RWPE2 (cell line): ENCODE measurements at regions not wholly inside any gene's neighbourhood (a gene's known extent, or its start where the extent isn't known, plus 50 kb on each side); places are given as distances from the start of the nearest gene placed in this dataset.
"Not testable (repeated sequence)": the region's sequence is repeated elsewhere in the genome, so short reads cannot be mapped to it uniquely, and the experiment has no call there.

Experiments
- ATAC-seq: fragments of 200-7000 bp; cut with Tn5 transposase; 3 replicates; pipeline ENCODE4 v1.9.1; 2021; ENCODE audit warnings: low read depth
- DNase-seq: peaks from one replicate; pipeline ENCODE4 v3.0.0-alpha.2; 2020; ENCODE audit warnings: low spot score
- H3K27ac ChIP-seq: fragments of 450-650 bp; 2 replicates; pipeline ENCODE4 v1.5.1; 2017; ENCODE audit warnings: mild to moderate bottlenecking; ENCODE audit not compliant: poor library complexity, severe bottlenecking
- H3K27me3 ChIP-seq: fragments of 250-450 bp; sonication (Bioruptor Pico); 2 replicates; pipeline ENCODE4 v1.5.1; 2021; ENCODE audit warnings: mild to moderate bottlenecking, moderate library complexity; ENCODE audit not compliant: insufficient read depth, poor library complexity, severe bottlenecking
- H3K36me3 ChIP-seq: fragments of 250-450 bp; sonication (Bioruptor Pico); 2 replicates; pipeline ENCODE4 v1.5.1; 2020; ENCODE audit warnings: low read depth, mild to moderate bottlenecking, moderate library complexity
- H3K4me1 ChIP-seq: fragments of 250-450 bp; sonication (Bioruptor Pico); 2 replicates; pipeline ENCODE4 v1.5.1; 2021; ENCODE audit warnings: mild to moderate bottlenecking, moderate library complexity; ENCODE audit not compliant: insufficient read depth, poor library complexity, severe bottlenecking
- H3K4me3 ChIP-seq: fragments of 250-450 bp; sonication (Bioruptor Pico); 2 replicates; pipeline ENCODE4 v1.5.1; 2021; ENCODE audit warnings: mild to moderate bottlenecking, moderate library complexity; ENCODE audit not compliant: severe bottlenecking
- H3K9me3 ChIP-seq: fragments of 250-450 bp; sonication (Bioruptor Pico); 2 replicates; pipeline ENCODE4 v1.5.1; 2021; ENCODE audit warnings: mild to moderate bottlenecking, moderate library complexity; ENCODE audit not compliant: severe bottlenecking
- TF ChIP-seq, protein P1 (sequence below): fragments of 450-650 bp; IDR thresholded peaks from one replicate; pipeline ENCODE4 v1.5.1; 2017; ENCODE audit warnings: mild to moderate bottlenecking, moderate library complexity; ENCODE audit not compliant: poor library complexity, severe bottlenecking

GRCh38 chr6:164345806-164346496, 931.4 kb downstream of the QKI start:
- no peak overlapping the region for H3K27ac ChIP-seq
- DNase-seq (no peak), ATAC-seq (no peak)
- H3K36me3 ChIP-seq: no peaks in the 10 kb centered on the region
- no peak overlapping the region for H3K4me3 ChIP-seq
- TF ChIP-seq, protein P1, sequence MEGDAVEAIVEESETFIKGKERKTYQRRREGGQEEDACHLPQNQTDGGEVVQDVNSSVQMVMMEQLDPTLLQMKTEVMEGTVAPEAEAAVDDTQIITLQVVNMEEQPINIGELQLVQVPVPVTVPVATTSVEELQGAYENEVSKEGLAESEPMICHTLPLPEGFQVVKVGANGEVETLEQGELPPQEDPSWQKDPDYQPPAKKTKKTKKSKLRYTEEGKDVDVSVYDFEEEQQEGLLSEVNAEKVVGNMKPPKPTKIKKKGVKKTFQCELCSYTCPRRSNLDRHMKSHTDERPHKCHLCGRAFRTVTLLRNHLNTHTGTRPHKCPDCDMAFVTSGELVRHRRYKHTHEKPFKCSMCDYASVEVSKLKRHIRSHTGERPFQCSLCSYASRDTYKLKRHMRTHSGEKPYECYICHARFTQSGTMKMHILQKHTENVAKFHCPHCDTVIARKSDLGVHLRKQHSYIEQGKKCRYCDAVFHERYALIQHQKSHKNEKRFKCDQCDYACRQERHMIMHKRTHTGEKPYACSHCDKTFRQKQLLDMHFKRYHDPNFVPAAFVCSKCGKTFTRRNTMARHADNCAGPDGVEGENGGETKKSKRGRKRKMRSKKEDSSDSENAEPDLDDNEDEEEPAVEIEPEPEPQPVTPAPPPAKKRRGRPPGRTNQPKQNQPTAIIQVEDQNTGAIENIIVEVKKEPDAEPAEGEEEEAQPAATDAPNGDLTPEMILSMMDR: no peak
- H3K9me3 ChIP-seq: no peaks in the 10 kb centered on the region
- no peaks in the 10 kb centered on the region for H3K27me3 ChIP-seq
- no peaks in the 10 kb centered on the region for H3K4me1 ChIP-seq

- no peak for DNase-seq
- Histone ChIP-seq H3K4me3 (no peak overlapping the region), H3K4me1 (no peaks in the 10 kb centered on the region), H3K36me3 (no peaks in the 10 kb centered on the region), H3K27ac (no peak overlapping the region), H3K27me3 (no peaks in the 10 kb centered on the region), H3K9me3 (no peaks in the 10 kb centered on the region)
- TF ChIP-seq, protein P1: no peak
- ATAC-seq: no peak
These were observed 930.8 kb downstream of the QKI start for GRCh38 chr6:164345327-164345726.

DNA sequence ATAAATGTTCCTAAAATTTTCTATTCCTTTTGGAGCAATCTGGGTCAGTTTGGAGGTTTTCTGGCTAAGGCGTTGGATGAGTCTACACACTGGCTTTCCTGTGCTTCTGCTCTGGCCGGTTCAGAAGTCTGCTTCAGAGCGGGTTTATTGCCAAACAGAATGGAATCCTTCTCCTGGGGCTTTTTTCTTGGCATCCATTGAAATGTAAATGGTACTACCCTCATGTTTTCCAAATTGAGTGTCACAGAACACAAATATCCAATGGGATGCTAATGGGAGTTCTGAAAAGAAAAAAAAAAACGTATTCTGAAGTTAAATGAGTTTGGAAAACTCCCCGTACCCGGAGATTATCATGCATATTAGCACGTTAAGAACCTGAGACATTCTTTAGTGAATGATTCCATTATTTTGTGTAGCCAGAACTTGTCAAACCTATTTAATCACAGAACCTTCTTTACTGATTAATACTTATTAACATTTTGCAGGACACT, 930.3 kb downstream of the QKI start:
- no peaks in the 10 kb centered on the region for H3K27me3 ChIP-seq
- TF ChIP-seq, protein P1: no peak
- no peak overlapping the region for H3K27ac ChIP-seq
- ATAC-seq (no peak), DNase-seq (no peak)
- H3K36me3 ChIP-seq: no peaks in the 10 kb centered on the region
- H3K9me3 ChIP-seq: no peaks in the 10 kb centered on the region
- H3K4me3 ChIP-seq: no peak overlapping the region
- H3K4me1 ChIP-seq: no peaks in the 10 kb centered on the region

- not testable (repeated sequence) for ATAC-seq, H3K36me3 ChIP-seq, DNase-seq, H3K4me1 ChIP-seq, H3K4me3 ChIP-seq, H3K27ac ChIP-seq, H3K27me3 ChIP-seq, H3K9me3 ChIP-seq
These were observed 924.9 kb downstream of the QKI start for GRCh38 chr6:164339442-164339841.

DNA sequence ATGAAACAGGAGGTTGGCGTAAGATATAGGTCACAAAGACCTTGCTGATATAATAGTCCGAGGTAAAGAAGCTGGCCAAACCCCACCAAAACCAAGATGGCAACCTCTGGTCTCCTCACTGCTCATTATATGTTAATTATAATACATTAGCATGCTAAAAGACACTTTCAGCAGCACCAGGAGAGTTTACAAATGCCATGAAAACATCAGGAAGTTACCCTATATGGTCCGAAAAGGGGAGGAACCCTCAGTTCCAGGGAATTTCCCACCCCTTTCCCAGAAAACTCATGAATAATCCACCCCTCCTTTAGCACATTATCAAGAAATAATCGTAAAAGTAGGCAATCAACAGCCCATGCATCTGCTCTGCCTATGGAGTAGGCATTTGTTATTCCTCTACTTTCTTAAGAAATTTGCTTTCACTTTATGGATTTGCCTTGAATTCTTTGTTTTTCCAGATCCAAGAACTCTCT, 923.4 kb downstream of the QKI start:
- H3K4me1 ChIP-seq: no peaks in the 10 kb centered on the region
- no peaks in the 10 kb centered on the region for H3K36me3 ChIP-seq
- no peaks in the 10 kb centered on the region for H3K27me3 ChIP-seq
- DNase-seq (no peak), ATAC-seq (no peak)
- H3K27ac ChIP-seq: no peak overlapping the region
- no peaks in the 10 kb centered on the region for H3K9me3 ChIP-seq
- H3K4me3 ChIP-seq: no peak overlapping the region
- TF ChIP-seq, protein P1: no peak
